CD14-positive monocyte (primary cell): ENCODE measurements at regions not wholly inside any gene's neighbourhood (a gene's known extent, or its start where the extent isn't known, plus 50 kb on each side); places are given as distances from the start of the nearest gene placed in this dataset.

ENCODE experiments used
- DNase-seq, 3 donors: peaks; one replicate each; pipeline ENCODE4 v3.0.0-alpha.2; 2011 to 2022
- H2AFZ ChIP-seq: 2 replicates; pipeline ENCODE4 v1.6.0; 2012; ENCODE audit warnings: mild to moderate bottlenecking, low read depth, low read length, inconsistent platforms; ENCODE audit not compliant: insufficient read depth, poor library complexity, severe bottlenecking
- H3K27ac ChIP-seq, 2 donors: 1 replicate in 1 of 2; 2 replicates in 1 of 2; pipeline ENCODE4 v1.5.1; 2012 to 2013; ENCODE audit warnings: low read length in 2 of 2, control low read depth in 1 of 2, inconsistent platforms in 1 of 2, low read depth in 1 of 2, mild to moderate bottlenecking in 1 of 2
- H3K27me3 ChIP-seq, 2 donors: one replicate each; pipeline versions ENCODE4 v1.6.0 to v1.6.1; 2011 to 2013; ENCODE audit warnings: low read length in 2 of 2; ENCODE audit not compliant: control insufficient read depth in 2 of 2, insufficient read depth in 2 of 2
- H3K36me3 ChIP-seq, 2 donors: replicated peaks in 1 of 2; 1 replicate in 1 of 2; 2 replicates in 1 of 2; pipeline versions ENCODE4 v1.5.1 to v1.6.1; 2012 to 2013; ENCODE audit warnings: low read length in 2 of 2, control low read depth in 1 of 2, inconsistent platforms in 1 of 2, mild to moderate bottlenecking in 1 of 2; ENCODE audit not compliant: insufficient read depth in 2 of 2, control insufficient read depth in 1 of 2
- H3K4me1 ChIP-seq, 2 donors: 1 replicate in 1 of 2; 2 replicates in 1 of 2; pipeline versions ENCODE4 v1.5.1 to v1.6.1; 2012 to 2013; ENCODE audit warnings: low read length in 2 of 2, control low read depth in 1 of 2, inconsistent platforms in 1 of 2, mild to moderate bottlenecking in 1 of 2, moderate library complexity in 1 of 2; ENCODE audit not compliant: insufficient read depth in 2 of 2, control insufficient read depth in 1 of 2
- H3K4me2 ChIP-seq: replicated peaks from 2 replicates; pipeline ENCODE3; 2012; ENCODE audit warnings: low read length, moderate library complexity, mild to moderate bottlenecking; ENCODE audit not compliant: poor library complexity, severe bottlenecking; ENCODE audit errors: extremely low read depth
- H3K4me3 ChIP-seq, 3 experiments: fragments of 200-600 bp in 1 of 3; sonication (generic) in 1 of 3; replicated peaks in 1 of 3; 1 replicate in 2 of 3; 2 replicates in 1 of 3; pipeline ENCODE4 v1.5.1; 2011 to 2013; ENCODE audit warnings: low read length in 3 of 3, mild to moderate bottlenecking in 3 of 3, control low read depth in 2 of 3, low read depth in 2 of 3, inconsistent platforms in 1 of 3, moderate library complexity in 1 of 3
- H3K79me2 ChIP-seq: 2 replicates; pipeline ENCODE4 v1.6.0; 2012; ENCODE audit warnings: mild to moderate bottlenecking, control low read depth, inconsistent platforms, low read length, moderate library complexity; ENCODE audit not compliant: insufficient read depth
- H3K9ac ChIP-seq: 2 replicates; pipeline ENCODE4 v1.6.0; 2017; ENCODE audit warnings: low read length, mild to moderate bottlenecking; ENCODE audit not compliant: insufficient read depth, poor library complexity, severe bottlenecking
- H3K9me3 ChIP-seq, 2 donors: replicated peaks in 1 of 2; 1 replicate in 1 of 2; 2 replicates in 1 of 2; pipeline versions ENCODE4 v1.5.1 to v1.6.1; 2012 to 2013; ENCODE audit warnings: low read length in 2 of 2, control low read depth in 1 of 2; ENCODE audit not compliant: control insufficient read depth in 1 of 2, insufficient read depth in 1 of 2
- H4K20me1 ChIP-seq: 2 replicates; pipeline ENCODE4 v1.6.0; 2012; ENCODE audit warnings: mild to moderate bottlenecking, low read length, control low read depth, moderate library complexity; ENCODE audit not compliant: insufficient read depth
- H3K27ac Mint-ChIP-seq, 7 donors: one replicate each; pipeline ENCODE4 v1.8.0; 2020; ENCODE audit warnings: mild to moderate bottlenecking in 7 of 7, mixed read lengths in 7 of 7, moderate library complexity in 6 of 7, inconsistent platforms in 2 of 7
- H3K27me3 Mint-ChIP-seq, 3 donors: one replicate each; pipeline ENCODE4 v1.8.0; 2021 to 2022; ENCODE audit warnings: low read depth in 3 of 3, mild to moderate bottlenecking in 3 of 3, mixed read lengths in 3 of 3, moderate library complexity in 3 of 3, inconsistent platforms in 1 of 3
- H3K36me3 Mint-ChIP-seq, 2 donors: one replicate each; pipeline ENCODE4 v1.8.0; 2020; ENCODE audit warnings: mixed read lengths in 2 of 2, inconsistent platforms in 1 of 2, mild to moderate bottlenecking in 1 of 2
- H3K4me1 Mint-ChIP-seq: one replicate; pipeline ENCODE4 v1.8.0; 2020; ENCODE audit warnings: mild to moderate bottlenecking, mixed read lengths
- H3K4me3 Mint-ChIP-seq, 2 donors: one replicate each; pipeline ENCODE4 v1.8.0; 2020; ENCODE audit warnings: mild to moderate bottlenecking in 2 of 2, mixed read lengths in 2 of 2, moderate library complexity in 1 of 2
- H3K9me3 Mint-ChIP-seq, 7 donors: one replicate each; pipeline ENCODE4 v1.8.0; 2020 to 2022; ENCODE audit warnings: mixed read lengths in 7 of 7, mild to moderate bottlenecking in 6 of 7, moderate library complexity in 6 of 7, inconsistent platforms in 2 of 7
- CTCF ChIP-seq: fragments of 200-600 bp; IDR thresholded peaks from one replicate; pipeline ENCODE4 v1.8.0; 2022; ENCODE audit warnings: antibody characterized with exemption, mild to moderate bottlenecking
- WGBS: methylation state at CpG from one replicate; pipeline ENCODE4 v1.1.5; 2013; ENCODE audit warnings: missing lambda C conversion rate; ENCODE audit not compliant: insufficient coverage; 5-methylcytosine and 5-hydroxymethylcytosine counted together
- intact Hi-C, 2 donors: fragments of 100-400 bp; cut with micrococcal nuclease; formaldehyde crosslinking; loops; one replicate each; pipeline versions ENCODE4 v1.15.0 to v1.15.1; 2023

GRCh38 chr10:128609460-128609859 is 483.2 kb upstream of the MKI67 start:
- Histone ChIP-seq H3K79me2 (no peaks in the 10 kb centered on the region), H4K20me1 (no peaks in the 10 kb centered on the region), H3K27ac (no peak overlapping the region), H3K4me3 (no peak overlapping the region), H2AFZ (no peak overlapping the region), H3K36me3 (no peaks in the 10 kb centered on the region), H3K4me2 (no peak overlapping the region), H3K4me1 (no peaks in the 10 kb centered on the region), H3K9ac (no peak overlapping the region), H3K27me3 (no peaks in the 10 kb centered on the region), H3K9me3 (no peaks in the 10 kb centered on the region)
- no peak overlapping the region for H3K27ac Mint-ChIP-seq
- no peak overlapping the region for H3K4me3 Mint-ChIP-seq
- TF ChIP-seq CTCF: no peak
- DNase-seq: no peak
- H3K4me1 Mint-ChIP-seq: no peaks in the 10 kb centered on the region
- WGBS: 92% methylated on average over 3 of the region's 4 CpGs
- H3K27me3 Mint-ChIP-seq: peaks cover 0 to 3% (median 3%) of the 10 kb centered on the region in 3 donors
- H3K9me3 Mint-ChIP-seq: peaks cover 0 to 4% (median 0%) of the 10 kb centered on the region in 7 donors
- no peaks in the 10 kb centered on the region for H3K36me3 Mint-ChIP-seq
- intact Hi-C loops: no loop called here

- Mint-ChIP-seq H3K9me3 (peaks cover 0 to 5% (median 0%) of the 10 kb centered on the region in 7 donors), H3K4me3 (no peak overlapping the region), H3K27ac (no peak overlapping the region), H3K27me3 (peaks cover 0 to 3% (median 3%) of the 10 kb centered on the region in 3 donors), H3K4me1 (no peaks in the 10 kb centered on the region), H3K36me3 (no peaks in the 10 kb centered on the region)
- no peaks in the 10 kb centered on the region for H4K20me1 ChIP-seq
- no peak overlapping the region for H3K27ac ChIP-seq
- intact Hi-C loops: no loop called here
- no peaks in the 10 kb centered on the region for H3K4me1 ChIP-seq
- TF ChIP-seq CTCF: no peak
- H3K9ac ChIP-seq: no peak overlapping the region
- 90% methylated on average over 4 of the region's 4 CpGs for WGBS
- no peaks in the 10 kb centered on the region for H3K9me3 ChIP-seq
- no peak overlapping the region for H3K4me3 ChIP-seq
- no peak for DNase-seq
- no peak overlapping the region for H2AFZ ChIP-seq
- H3K4me2 ChIP-seq: no peak overlapping the region
- H3K36me3 ChIP-seq: no peaks in the 10 kb centered on the region
- H3K27me3 ChIP-seq: no peaks in the 10 kb centered on the region
- no peaks in the 10 kb centered on the region for H3K79me2 ChIP-seq
Observed at GRCh38 chr10:128610113-128610512, 483.9 kb upstream of the MKI67 start.
